Prostate gland (tissue), 2 donors: ENCODE measurements at regions not wholly inside any gene's neighbourhood (a gene's known extent, or its start where the extent isn't known, plus 50 kb on each side); places are given as distances from the start of the nearest gene placed in this dataset.

ENCODE experiments used
- CTCF ChIP-seq, 4 experiments: fragments of 200-600 bp in 2 of 4; fragments of 450-650 bp in 2 of 4; sonication (generic) in 2 of 4; IDR thresholded peaks; 1 replicate in 3 of 4; 2 replicates in 1 of 4; pipeline ENCODE4 v1.5.1; 2016 to 2019; ENCODE audit warnings: antibody characterized with exemption in 4 of 4, mild to moderate bottlenecking in 2 of 4, moderate library complexity in 2 of 4
- POLR2A ChIP-seq: fragments of 450-650 bp; IDR thresholded peaks from one replicate; pipeline ENCODE4 v1.6.1; 2016; ENCODE audit warnings: antibody characterized with exemption, mild to moderate bottlenecking

DNA sequence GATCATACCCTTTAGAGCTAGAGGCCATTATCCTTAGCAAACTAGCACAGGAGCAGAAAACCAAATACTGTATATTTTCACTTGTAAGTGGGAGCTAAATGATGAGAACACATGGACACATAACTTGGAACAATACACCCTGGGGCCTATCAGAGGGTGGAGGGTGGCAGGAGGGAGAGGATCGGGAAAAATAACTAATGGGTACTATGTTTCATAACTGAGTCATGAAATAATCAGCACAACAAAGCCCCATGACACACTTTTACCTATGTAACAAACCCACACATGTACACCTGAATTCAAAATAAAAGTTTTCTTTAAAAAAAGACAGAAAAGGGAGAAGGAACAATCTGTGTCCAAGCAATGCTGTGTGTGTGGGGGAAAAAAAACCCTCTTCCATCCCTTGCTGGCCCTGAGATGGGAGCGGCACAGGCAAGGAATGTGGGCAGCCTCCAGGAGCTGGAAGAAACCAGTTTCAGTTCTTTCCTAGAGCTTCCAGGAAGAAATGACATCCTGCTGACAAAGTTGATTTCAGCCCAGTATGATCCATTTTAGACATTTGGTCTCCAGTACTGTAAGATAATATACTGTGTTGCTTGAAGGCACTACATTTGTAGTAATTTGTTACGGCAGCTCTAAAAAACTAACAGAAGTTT, 458.7 kb upstream of the CNTNAP5 start:
- TF ChIP-seq CTCF (IDR thresholded peaks at IDR 0.05) (no peak), POLR2A (no peak)
